ENCODE measurements at regions not wholly inside any gene's neighbourhood (a gene's known extent, or its start where the extent isn't known, plus 50 kb on each side); places are given as distances from the start of the nearest gene placed in this dataset.

DNA sequence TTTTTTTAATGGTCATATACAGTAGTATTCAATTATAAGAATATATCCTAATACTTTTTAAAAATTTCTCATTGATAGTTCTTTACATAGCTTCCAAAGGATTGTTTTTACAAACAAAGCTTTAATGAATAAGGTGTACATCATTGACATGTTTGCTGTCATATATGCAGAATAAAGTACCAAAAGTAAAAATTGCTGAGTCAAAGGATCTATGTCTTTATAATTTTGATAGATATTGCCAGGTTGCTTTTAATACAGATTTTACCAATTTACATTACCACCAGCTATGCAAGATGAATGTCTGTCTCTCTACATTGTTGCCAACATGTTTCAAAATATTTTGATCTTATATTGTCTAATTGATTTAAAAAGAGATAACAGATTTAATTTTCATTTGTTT lies 173.9 kb upstream of the FAM78B start:
- Histone ChIP-seq H3K4me1 (ENCODE audit: control insufficient read depth, extremely low read depth, insufficient read depth, low read length) (no peaks in the 10 kb centered on the region), H3K9ac (ENCODE audit: control insufficient read depth, extremely low read depth, insufficient read depth, low read length) (no peak overlapping the region), H3K4me3 (ENCODE audit: control insufficient read depth in 2 of 3, extremely low read depth in 1 of 3, insufficient read depth in 2 of 3, low read depth in 1 of 3, low read length in 3 of 3) (no peak overlapping the region), H4K20me1 (ENCODE audit: control insufficient read depth, extremely low read depth, insufficient read depth, low read length) (no peaks in the 10 kb centered on the region), H3K36me3 (ENCODE audit: control insufficient read depth in 2 of 2, extremely low read depth in 1 of 2, insufficient read depth in 2 of 2, low read length in 2 of 2) (no peaks in the 10 kb centered on the region), H3K27ac (ENCODE audit: control insufficient read depth, insufficient read depth, low read length) (no peak overlapping the region), H3K79me2 (ENCODE audit: control insufficient read depth, insufficient read depth, low read length) (no peaks in the 10 kb centered on the region), H3K27me3 (ENCODE audit: control insufficient read depth, extremely low read depth, insufficient read depth, low read length) (no peaks in the 10 kb centered on the region), H2AFZ (ENCODE audit: control insufficient read depth, low read length) (no peak overlapping the region), H3K9me1 (ENCODE audit: control insufficient read depth, extremely low read depth, insufficient read depth, low read length) (no peaks in the 10 kb centered on the region), H3K4me2 (ENCODE audit: control insufficient read depth, extremely low read depth, insufficient read depth, low read depth, low read length) (no peak overlapping the region), H3K9me3 (ENCODE audit: control insufficient read depth, low read depth, low read length) (no peaks in the 10 kb centered on the region)
- TF ChIP-seq, protein P1, sequence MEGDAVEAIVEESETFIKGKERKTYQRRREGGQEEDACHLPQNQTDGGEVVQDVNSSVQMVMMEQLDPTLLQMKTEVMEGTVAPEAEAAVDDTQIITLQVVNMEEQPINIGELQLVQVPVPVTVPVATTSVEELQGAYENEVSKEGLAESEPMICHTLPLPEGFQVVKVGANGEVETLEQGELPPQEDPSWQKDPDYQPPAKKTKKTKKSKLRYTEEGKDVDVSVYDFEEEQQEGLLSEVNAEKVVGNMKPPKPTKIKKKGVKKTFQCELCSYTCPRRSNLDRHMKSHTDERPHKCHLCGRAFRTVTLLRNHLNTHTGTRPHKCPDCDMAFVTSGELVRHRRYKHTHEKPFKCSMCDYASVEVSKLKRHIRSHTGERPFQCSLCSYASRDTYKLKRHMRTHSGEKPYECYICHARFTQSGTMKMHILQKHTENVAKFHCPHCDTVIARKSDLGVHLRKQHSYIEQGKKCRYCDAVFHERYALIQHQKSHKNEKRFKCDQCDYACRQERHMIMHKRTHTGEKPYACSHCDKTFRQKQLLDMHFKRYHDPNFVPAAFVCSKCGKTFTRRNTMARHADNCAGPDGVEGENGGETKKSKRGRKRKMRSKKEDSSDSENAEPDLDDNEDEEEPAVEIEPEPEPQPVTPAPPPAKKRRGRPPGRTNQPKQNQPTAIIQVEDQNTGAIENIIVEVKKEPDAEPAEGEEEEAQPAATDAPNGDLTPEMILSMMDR (optimal IDR thresholded peaks at IDR 0.05 in 1 of 3, IDR thresholded peaks at IDR 0.05 in 1 of 3, conservative IDR thresholded peaks at IDR 0.05 in 1 of 3; ENCODE audit: extremely low read depth in 1 of 3, insufficient read depth in 2 of 3, low read length in 3 of 3) = no peak
- no peak for TF ChIP-seq EZH2 (IDR thresholded peaks at IDR 0.05; ENCODE audit: low read length)
- DNase-seq (ENCODE audit: low read depth, low spot score) = no peak
- FAIRE-seq = no peak
- dilution Hi-C loops (cut with MboI; ENCODE audit: extremely low pct_ligation_motif_present, low sequenced_read_pairs) = no loop called here

DNA sequence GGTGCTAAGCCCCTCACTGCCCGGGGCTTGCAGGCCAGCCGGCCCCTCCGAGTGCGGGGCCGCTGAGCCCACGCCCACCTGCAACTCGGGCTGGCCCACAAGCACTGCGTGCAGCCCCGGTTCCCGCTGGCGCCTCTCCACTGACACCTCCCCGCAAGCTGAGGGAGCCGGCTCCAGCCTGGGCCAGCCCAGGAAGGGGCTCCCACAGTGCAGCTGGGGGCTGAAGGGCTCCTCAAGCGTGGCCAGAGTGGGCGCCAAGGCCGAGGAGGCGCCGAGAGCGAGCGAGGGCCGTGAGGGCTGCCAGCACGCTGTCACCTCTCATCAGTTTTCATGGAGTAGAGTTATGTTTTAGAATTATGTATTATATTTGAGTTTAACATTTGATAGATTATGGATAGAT lies 176.5 kb upstream of the FAM78B start:
- no peak overlapping the region for H3K27ac ChIP-seq (ENCODE audit: control insufficient read depth, insufficient read depth, low read length)
- H4K20me1 ChIP-seq (ENCODE audit: control insufficient read depth, extremely low read depth, insufficient read depth, low read length) = no peaks in the 10 kb centered on the region
- FAIRE-seq = no peak
- H3K9ac ChIP-seq (ENCODE audit: control insufficient read depth, extremely low read depth, insufficient read depth, low read length) = no peak overlapping the region
- H3K9me3 ChIP-seq (ENCODE audit: control insufficient read depth, low read depth, low read length) = no peaks in the 10 kb centered on the region
- H3K9me1 ChIP-seq (ENCODE audit: control insufficient read depth, extremely low read depth, insufficient read depth, low read length) = no peaks in the 10 kb centered on the region
- dilution Hi-C loops (cut with MboI; ENCODE audit: extremely low pct_ligation_motif_present, low sequenced_read_pairs) = no loop called here
- no peak for DNase-seq (ENCODE audit: low read depth, low spot score)
- no peaks in the 10 kb centered on the region for H3K36me3 ChIP-seq (ENCODE audit: control insufficient read depth in 2 of 2, extremely low read depth in 1 of 2, insufficient read depth in 2 of 2, low read length in 2 of 2)
- H3K27me3 ChIP-seq (ENCODE audit: control insufficient read depth, extremely low read depth, insufficient read depth, low read length) = no peaks in the 10 kb centered on the region
- TF ChIP-seq, protein P1 (optimal IDR thresholded peaks at IDR 0.05 in 1 of 3, IDR thresholded peaks at IDR 0.05 in 1 of 3, conservative IDR thresholded peaks at IDR 0.05 in 1 of 3; ENCODE audit: extremely low read depth in 1 of 3, insufficient read depth in 2 of 3, low read length in 3 of 3) = no peak
- no peak for TF ChIP-seq EZH2 (IDR thresholded peaks at IDR 0.05; ENCODE audit: low read length)
- no peaks in the 10 kb centered on the region for H3K4me1 ChIP-seq (ENCODE audit: control insufficient read depth, extremely low read depth, insufficient read depth, low read length)
- H2AFZ ChIP-seq (ENCODE audit: control insufficient read depth, low read length) = no peak overlapping the region
- no peak overlapping the region for H3K4me2 ChIP-seq (ENCODE audit: control insufficient read depth, extremely low read depth, insufficient read depth, low read depth, low read length)
- H3K4me3 ChIP-seq (ENCODE audit: control insufficient read depth in 2 of 3, extremely low read depth in 1 of 3, insufficient read depth in 2 of 3, low read depth in 1 of 3, low read length in 3 of 3) = no peak overlapping the region
- no peaks in the 10 kb centered on the region for H3K79me2 ChIP-seq (ENCODE audit: control insufficient read depth, insufficient read depth, low read length)
